Activated T-cell treated with anti-CD3 and anti-CD28 coated beads for 48 hours (primary cell): ENCODE measurements at regions not wholly inside any gene's neighbourhood (a gene's known extent, or its start where the extent isn't known, plus 50 kb on each side); places are given as distances from the start of the nearest gene placed in this dataset.
"Not testable (repeated sequence)": the region's sequence is repeated elsewhere in the genome, so short reads cannot be mapped to it uniquely, and the experiment has no call there.

Source experiments
- DNase-seq: peaks from one replicate; pipeline ENCODE4 v3.0.0-alpha.2; 2020; ENCODE audit warnings: low read depth

GRCh38 chr18:47728921-47729320 is 201.5 kb downstream of the SMAD2 start:
- DNase-seq, result no peak

- no peak for DNase-seq
Observed at GRCh38 chr18:47727409-47727808, 203.1 kb downstream of the SMAD2 start.

GRCh38 chr18:47726550-47726949 is 203.9 kb downstream of the SMAD2 start:
- no peak for DNase-seq

GRCh38 chr18:47725656-47726055 is 204.8 kb downstream of the SMAD2 start:
- DNase-seq, result no peak

- no peak for DNase-seq
Observed at GRCh38 chr18:47724186-47724975, 206.1 kb downstream of the SMAD2 start.

- DNase-seq, result no peak
Observed at GRCh38 chr18:47721876-47722275, 208.6 kb downstream of the SMAD2 start.

- DNase-seq, result no peak
Observed at GRCh38 chr18:47720741-47721140, 209.7 kb downstream of the SMAD2 start.

GRCh38 chr18:47719096-47719780 is 211.2 kb downstream of the SMAD2 start:
- no peak for DNase-seq

- no peak for DNase-seq
Observed at GRCh38 chr18:47718646-47719045, 211.8 kb downstream of the SMAD2 start.

GRCh38 chr18:47717257-47717656 is 213.2 kb downstream of the SMAD2 start:
- no peak for DNase-seq

GRCh38 chr18:47716632-47717185 is 213.8 kb downstream of the SMAD2 start:
- no peak for DNase-seq

- no peak for DNase-seq
Observed at GRCh38 chr18:47710451-47710850, 220.0 kb downstream of the SMAD2 start.

GRCh38 chr18:47709556-47709955 is 220.9 kb downstream of the SMAD2 start:
- DNase-seq, result no peak

- no peak for DNase-seq
Observed at GRCh38 chr18:47708206-47708605, 222.3 kb downstream of the SMAD2 start.

- DNase-seq, result no peak
Observed at GRCh38 chr18:47701134-47701533, 229.3 kb downstream of the SMAD2 start.

GRCh38 chr18:47696870-47697269 is 233.6 kb downstream of the SMAD2 start:
- no peak for DNase-seq

- DNase-seq, result no peak
Observed at GRCh38 chr18:47691611-47692010, 238.8 kb downstream of the SMAD2 start.

- DNase-seq, result not testable (repeated sequence)
Observed at GRCh38 chr18:47690778-47691177, 239.7 kb downstream of the SMAD2 start.

- no peak for DNase-seq
Observed at GRCh38 chr18:47689371-47689770, 241.1 kb downstream of the SMAD2 start.

GRCh38 chr18:47686806-47687205 is 243.7 kb downstream of the SMAD2 start:
- no peak for DNase-seq

GRCh38 chr18:47683774-47684173 is 246.7 kb downstream of the SMAD2 start:
- no peak for DNase-seq

- DNase-seq, result no peak
Observed at GRCh38 chr18:47682876-47683275, 247.6 kb downstream of the SMAD2 start.

GRCh38 chr18:47680488-47680887 is 250.0 kb downstream of the SMAD2 start:
- DNase-seq, result no peak
